RWPE1 (cell line): ENCODE measurements at regions not wholly inside any gene's neighbourhood (a gene's known extent, or its start where the extent isn't known, plus 50 kb on each side); places are given as distances from the start of the nearest gene placed in this dataset.
"Not testable (repeated sequence)": the region's sequence is repeated elsewhere in the genome, so short reads cannot be mapped to it uniquely, and the experiment has no call there.

ENCODE experiments used
- CTCF ChIA-PET: fragments of 350-600 bp; sonication (Branson Sonifier 250); formaldehyde crosslinking; extraction: SDS; loops from one replicate; lab custom pipeline; 2021; lab: Yijun Ruan, JAX
- POLR2A ChIA-PET: fragments of 400-600 bp; formaldehyde crosslinking; extraction: SDS; loops from one replicate; lab custom pipeline; 2020; ENCODE audit warnings: antibody characterized with exemption; ENCODE audit not compliant: low non-redundant PET; lab: Yijun Ruan, JAX
- DNase-seq: peaks from one replicate; pipeline ENCODE4 v3.0.0; 2012; ENCODE audit warnings: low spot score
- H3K27ac ChIP-seq: fragments of 450-650 bp; 2 replicates; pipeline ENCODE4 v1.5.1; 2017
- TF ChIP-seq, protein P1 (sequence below): fragments of 450-650 bp; conservative IDR thresholded peaks from 2 replicates; pipeline ENCODE4 v1.5.1; 2017; ENCODE audit warnings: low read depth, mild to moderate bottlenecking

DNA sequence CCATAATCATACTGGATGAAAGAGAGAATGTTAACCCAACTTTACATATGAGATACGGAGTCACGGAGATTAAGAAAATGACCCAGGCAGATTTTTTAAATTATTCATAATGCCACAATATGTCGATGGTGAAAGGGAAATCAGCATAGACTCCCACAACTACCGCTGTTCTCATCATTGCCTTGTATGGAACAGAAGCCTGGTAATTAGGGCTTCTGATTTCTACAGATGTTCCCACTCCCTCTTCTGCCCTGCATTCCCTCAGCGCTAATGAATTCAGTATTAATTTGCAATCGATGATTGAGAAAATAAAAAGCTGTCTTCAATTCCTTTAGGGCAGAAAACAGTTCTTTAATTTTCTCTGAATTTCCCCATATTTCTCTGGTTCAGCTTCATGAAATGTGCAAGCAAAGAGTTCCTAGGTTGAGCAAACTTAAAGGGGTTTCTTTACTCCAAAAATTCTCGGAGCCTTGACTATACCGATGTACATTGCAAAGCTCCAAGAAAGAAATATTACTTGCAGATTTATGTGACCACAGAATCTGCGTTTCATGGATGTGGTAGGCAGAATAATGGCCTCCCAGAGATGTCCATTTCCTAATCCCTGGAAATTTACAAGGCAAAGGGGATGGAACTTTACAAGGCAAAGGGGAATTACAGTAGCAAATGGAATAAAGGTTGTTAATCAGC lies 134.9 kb upstream of the ZC3H12C start:
- TF ChIP-seq, protein P1, sequence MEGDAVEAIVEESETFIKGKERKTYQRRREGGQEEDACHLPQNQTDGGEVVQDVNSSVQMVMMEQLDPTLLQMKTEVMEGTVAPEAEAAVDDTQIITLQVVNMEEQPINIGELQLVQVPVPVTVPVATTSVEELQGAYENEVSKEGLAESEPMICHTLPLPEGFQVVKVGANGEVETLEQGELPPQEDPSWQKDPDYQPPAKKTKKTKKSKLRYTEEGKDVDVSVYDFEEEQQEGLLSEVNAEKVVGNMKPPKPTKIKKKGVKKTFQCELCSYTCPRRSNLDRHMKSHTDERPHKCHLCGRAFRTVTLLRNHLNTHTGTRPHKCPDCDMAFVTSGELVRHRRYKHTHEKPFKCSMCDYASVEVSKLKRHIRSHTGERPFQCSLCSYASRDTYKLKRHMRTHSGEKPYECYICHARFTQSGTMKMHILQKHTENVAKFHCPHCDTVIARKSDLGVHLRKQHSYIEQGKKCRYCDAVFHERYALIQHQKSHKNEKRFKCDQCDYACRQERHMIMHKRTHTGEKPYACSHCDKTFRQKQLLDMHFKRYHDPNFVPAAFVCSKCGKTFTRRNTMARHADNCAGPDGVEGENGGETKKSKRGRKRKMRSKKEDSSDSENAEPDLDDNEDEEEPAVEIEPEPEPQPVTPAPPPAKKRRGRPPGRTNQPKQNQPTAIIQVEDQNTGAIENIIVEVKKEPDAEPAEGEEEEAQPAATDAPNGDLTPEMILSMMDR, result no peak
- ChIA-PET CTCF (no interaction called here), POLR2A (no interaction called here)
- no peak for DNase-seq
- H3K27ac ChIP-seq, result no peak overlapping the region

DNA sequence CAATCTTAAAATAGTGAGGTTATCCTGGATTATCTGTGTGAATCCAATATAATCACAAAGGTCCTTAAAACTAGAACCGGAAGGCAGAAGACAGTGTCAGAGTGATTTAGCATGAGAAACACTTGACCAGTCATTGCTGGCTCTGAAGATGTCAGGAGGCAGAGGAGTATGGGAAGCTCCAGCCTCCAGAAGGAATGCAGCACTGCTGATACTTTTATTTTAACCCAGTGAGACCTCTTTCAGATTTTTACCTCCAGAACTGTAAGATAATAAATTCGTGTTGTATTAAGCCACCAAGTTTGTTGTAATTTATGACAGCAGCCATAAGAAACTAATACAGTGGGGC lies 134.4 kb upstream of the ZC3H12C start:
- no peak overlapping the region for H3K27ac ChIP-seq
- TF ChIP-seq, protein P1, result no peak
- CTCF ChIA-PET, result no interaction called here
- POLR2A ChIA-PET, result no interaction called here
- DNase-seq, result no peak

DNA sequence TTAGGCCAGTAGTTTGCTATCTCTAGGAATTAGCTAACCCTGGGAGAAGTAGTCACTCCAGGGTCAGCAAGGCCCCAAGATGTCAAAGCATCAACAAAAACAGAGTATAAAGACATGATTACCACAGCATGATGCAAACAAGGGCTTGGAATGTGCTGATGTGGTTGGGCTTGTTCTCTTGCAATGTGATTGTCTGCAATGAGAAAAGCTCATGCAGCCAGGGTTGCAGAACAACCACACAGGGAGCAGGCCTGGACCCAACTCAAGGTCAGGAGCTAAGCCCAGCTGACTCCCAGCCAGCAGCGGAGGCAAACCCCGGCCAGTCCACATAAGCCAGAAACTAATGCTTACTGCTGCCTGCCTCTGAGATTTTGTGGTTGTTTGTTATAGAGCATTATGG lies 132.4 kb upstream of the ZC3H12C start:
- no peak for DNase-seq
- TF ChIP-seq, protein P1, result no peak
- no peak overlapping the region for H3K27ac ChIP-seq
- POLR2A ChIA-PET, result no interaction called here
- CTCF ChIA-PET, result no interaction called here

DNA sequence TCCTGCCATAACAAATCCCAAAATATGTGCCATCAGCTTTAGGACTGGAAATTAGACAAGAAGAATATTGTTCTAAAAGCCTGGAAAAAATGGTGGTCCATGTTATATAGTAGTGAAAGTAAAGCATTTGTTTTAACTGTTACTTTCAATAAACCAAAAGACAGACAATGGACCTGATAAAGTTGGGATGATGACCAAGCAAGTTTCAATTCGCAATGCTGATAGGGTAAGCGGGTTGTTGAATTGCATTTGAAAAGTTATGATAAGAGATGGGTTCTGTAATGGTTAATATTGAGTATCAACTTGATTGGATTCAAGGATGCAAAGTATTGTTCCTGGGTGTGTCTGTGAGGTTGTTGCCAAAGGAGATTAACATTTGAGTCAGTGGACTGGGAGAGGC lies 131.9 kb upstream of the ZC3H12C start:
- CTCF ChIA-PET, result interaction anchor here (0.7 kb wide), 1 partner anchor 14 kb away, joined by 3 read pairs; no protein-coding TSS in a partner anchor
- DNase-seq, result no peak
- no peak overlapping the region for H3K27ac ChIP-seq
- TF ChIP-seq, protein P1, result no peak
- POLR2A ChIA-PET, result no interaction called here

DNA sequence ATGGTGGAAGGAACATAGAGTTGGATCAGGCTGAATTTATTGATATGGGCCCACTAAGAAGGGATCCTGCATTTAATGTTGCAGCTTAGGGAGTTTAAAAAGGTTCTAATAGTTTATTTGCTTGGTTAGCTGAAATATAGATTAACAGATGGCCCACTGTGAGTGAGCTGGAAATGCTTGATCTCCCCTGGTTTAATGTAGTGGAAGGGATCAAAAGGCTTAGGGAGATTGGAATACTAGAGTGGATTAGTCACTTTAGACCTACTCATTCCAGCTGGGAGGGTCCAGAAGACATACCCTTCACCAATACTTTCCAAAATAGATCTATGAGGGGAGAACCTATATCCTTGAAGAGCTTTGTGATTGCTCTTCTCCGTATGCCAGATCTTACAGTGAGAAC lies 130.1 kb upstream of the ZC3H12C start:
- no peak overlapping the region for H3K27ac ChIP-seq
- no peak for DNase-seq
- TF ChIP-seq, protein P1, result no peak
- POLR2A ChIA-PET, result no interaction called here
- CTCF ChIA-PET, result no interaction called here

DNA sequence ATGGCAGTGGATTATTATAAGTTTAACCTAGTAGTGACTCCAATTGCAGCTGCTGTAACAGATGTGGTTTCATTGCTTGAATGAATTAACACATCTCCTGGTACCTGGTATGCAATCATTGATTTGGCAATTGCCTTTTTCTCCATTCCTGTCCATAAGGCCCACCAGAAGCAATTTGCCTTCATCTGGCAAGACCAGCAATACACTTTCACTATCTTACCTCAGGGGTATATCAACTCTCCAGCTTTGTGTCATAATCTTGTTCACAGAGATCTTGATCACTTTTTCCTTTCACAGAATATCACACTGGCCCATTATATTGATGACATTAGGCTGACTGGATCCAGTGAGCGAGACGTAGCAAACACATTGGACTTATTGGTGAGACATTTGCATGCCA lies 128.7 kb upstream of the ZC3H12C start:
- CTCF ChIA-PET, result no interaction called here

DNA sequence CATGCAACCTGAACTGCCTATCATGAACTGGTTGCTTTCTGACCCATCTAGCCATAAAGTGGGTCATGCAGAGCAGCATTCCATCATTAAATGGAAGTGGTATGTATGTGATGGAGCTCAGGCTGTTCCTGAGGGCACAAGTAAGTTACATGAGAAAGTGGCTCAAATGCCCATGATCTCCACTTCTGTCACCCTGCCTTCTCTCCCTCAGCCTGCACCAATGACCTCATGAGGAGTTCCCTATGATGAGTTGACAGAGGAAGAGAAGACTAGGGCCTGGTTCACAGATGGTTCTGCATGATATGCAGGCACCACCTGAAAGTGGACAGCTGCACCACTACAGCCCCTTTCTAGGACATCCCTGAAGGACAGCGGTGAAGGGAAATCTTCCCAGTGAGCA lies 127.7 kb upstream of the ZC3H12C start:
- H3K27ac ChIP-seq, POLR2A ChIA-PET, DNase-seq, CTCF ChIA-PET: not testable (repeated sequence)

More for the DNA sequence above, 128.7 kb upstream of the ZC3H12C start:
- TF ChIP-seq, protein P1, result no peak
- POLR2A ChIA-PET, result no interaction called here
- DNase-seq, result no peak
- H3K27ac ChIP-seq, result no peak overlapping the region

DNA sequence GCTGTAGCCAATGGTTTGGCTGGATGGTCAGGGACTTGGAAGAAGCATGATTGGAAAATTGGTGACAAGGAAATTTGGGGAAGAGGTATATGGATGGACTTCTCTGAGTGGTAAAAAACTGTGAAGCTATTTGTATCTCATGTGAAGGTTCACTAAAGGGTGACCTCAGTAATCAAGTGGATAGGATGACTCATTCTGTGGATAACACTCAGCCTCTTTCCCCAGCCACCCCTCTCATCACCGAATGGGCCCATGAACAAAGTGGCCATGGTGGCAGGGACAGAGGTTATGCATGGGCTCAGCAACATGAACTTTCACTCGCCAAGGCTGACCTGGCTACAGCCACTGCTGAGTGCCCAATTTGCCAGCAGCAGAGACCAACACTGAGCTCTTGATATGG lies 127.3 kb upstream of the ZC3H12C start:
- CTCF ChIA-PET, H3K27ac ChIP-seq, POLR2A ChIA-PET, DNase-seq: not testable (repeated sequence)

DNA sequence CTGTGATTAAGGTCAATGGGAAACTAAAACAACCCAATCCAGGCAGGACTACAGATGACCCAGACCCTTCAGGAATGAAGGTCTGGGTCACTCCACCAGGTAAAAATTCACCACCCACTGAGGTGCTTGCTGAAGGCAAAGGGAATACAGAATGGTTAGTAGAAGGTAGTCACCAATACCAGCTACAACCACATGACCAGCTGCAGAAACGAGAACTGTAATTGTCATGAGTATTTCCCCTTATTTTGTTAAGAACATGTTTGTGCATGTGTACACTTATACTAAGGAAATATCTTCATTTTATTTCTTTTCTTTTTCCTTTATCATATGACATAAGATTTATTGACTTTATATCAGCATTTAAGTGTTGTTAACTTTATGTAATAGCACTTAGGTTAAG lies 126.1 kb upstream of the ZC3H12C start:
- CTCF ChIA-PET, POLR2A ChIA-PET, H3K27ac ChIP-seq, DNase-seq: not testable (repeated sequence)
